GM23338 (cell line): ENCODE measurements at regions not wholly inside any gene's neighbourhood (a gene's known extent, or its start where the extent isn't known, plus 50 kb on each side); places are given as distances from the start of the nearest gene placed in this dataset.

Source experiments
- ATAC-seq: fragments of 200-7000 bp; cut with Tn5 transposase; 3 replicates; pipeline ENCODE4 v1.9.1; 2020
- DNase-seq: peaks from one replicate; pipeline ENCODE4 v3.0.0-alpha.2; 2015; ENCODE audit warnings: low spot score
- H2AFZ ChIP-seq: fragments of 200-600 bp; sonication (generic); 2 replicates; pipeline ENCODE4 v1.8.0; 2016; ENCODE audit warnings: antibody characterized with exemption, mild to moderate bottlenecking, moderate library complexity
- H3F3A ChIP-seq: fragments of 200-600 bp; sonication (generic); replicated peaks from 2 replicates; pipeline ENCODE4 v1.8.0; 2017; ENCODE audit warnings: antibody characterized with exemption, mixed run types, low read depth
- H3K27ac ChIP-seq: fragments of 200-600 bp; sonication (generic); 2 replicates; pipeline ENCODE4 v1.6.1; 2016; ENCODE audit warnings: low read depth
- H3K27me3 ChIP-seq: fragments of 200-600 bp; sonication (generic); 2 replicates; pipeline ENCODE4 v1.8.0; 2016; ENCODE audit warnings: mild to moderate bottlenecking, mixed run types, moderate library complexity; ENCODE audit not compliant: insufficient read depth
- H3K36me3 ChIP-seq: fragments of 200-600 bp; sonication (generic); 2 replicates; pipeline ENCODE4 v1.8.0; 2016; ENCODE audit warnings: mild to moderate bottlenecking; ENCODE audit not compliant: insufficient read depth
- H3K4me1 ChIP-seq: fragments of 200-600 bp; sonication (generic); 2 replicates; pipeline ENCODE4 v1.8.0; 2016; ENCODE audit warnings: mild to moderate bottlenecking, moderate library complexity; ENCODE audit not compliant: insufficient read depth
- H3K4me2 ChIP-seq: fragments of 200-600 bp; sonication (generic); 2 replicates; pipeline ENCODE4 v1.7.1; 2017; ENCODE audit warnings: mixed run types
- H3K4me3 ChIP-seq: fragments of 200-600 bp; sonication (generic); 2 replicates; pipeline ENCODE4 v1.6.1; 2016; ENCODE audit warnings: mixed run types
- H3K79me2 ChIP-seq: fragments of 200-600 bp; sonication (generic); replicated peaks from 2 replicates; pipeline ENCODE4 v1.8.0; 2017; ENCODE audit warnings: mild to moderate bottlenecking; ENCODE audit not compliant: insufficient read depth
- H3K9me2 ChIP-seq: fragments of 200-600 bp; sonication (generic); 2 replicates; pipeline ENCODE4 v1.8.0; 2017; ENCODE audit not compliant: insufficient read depth
- H4K20me1 ChIP-seq: fragments of 200-600 bp; sonication (generic); replicated peaks from 2 replicates; pipeline ENCODE4 v1.8.0; 2017; ENCODE audit warnings: mild to moderate bottlenecking; ENCODE audit not compliant: insufficient read depth
- H3K27ac Mint-ChIP-seq: 2 replicates; pipeline ENCODE4 v1.8.0; 2020; ENCODE audit warnings: inconsistent platforms, mild to moderate bottlenecking, moderate library complexity, mixed read lengths
- H3K27me3 Mint-ChIP-seq: 3 replicates; pipeline ENCODE4 v1.8.0; 2022; ENCODE audit warnings: low read depth, mild to moderate bottlenecking, moderate library complexity, mixed read lengths, inconsistent platforms; ENCODE audit not compliant: insufficient read depth, poor library complexity
- H3K36me3 Mint-ChIP-seq: 3 replicates; pipeline ENCODE4 v1.8.0; 2021; ENCODE audit warnings: low read depth, mild to moderate bottlenecking, inconsistent platforms, moderate library complexity, mixed read lengths
- H3K4me1 Mint-ChIP-seq: 3 replicates; pipeline ENCODE4 v1.8.0; 2020; ENCODE audit warnings: mild to moderate bottlenecking, inconsistent platforms, mixed read lengths
- H3K4me3 Mint-ChIP-seq: 3 replicates; pipeline ENCODE4 v1.8.0; 2021; ENCODE audit warnings: moderate library complexity, mild to moderate bottlenecking, inconsistent platforms, mixed read lengths
- H3K9me3 Mint-ChIP-seq: 3 replicates; pipeline ENCODE4 v1.8.0; 2020; ENCODE audit warnings: moderate library complexity, mild to moderate bottlenecking, inconsistent platforms, mixed read lengths
- CREB1 ChIP-seq: fragments of 250-450 bp; sonication (Bioruptor Pico); IDR thresholded peaks from 2 replicates; pipeline ENCODE4 v1.5.0; 2020; ENCODE audit warnings: low read depth, mild to moderate bottlenecking, moderate library complexity
- CTCF ChIP-seq, 2 experiments: fragments of 200-600 bp in 1 of 2; sonication (generic) in 1 of 2; conservative IDR thresholded peaks; 2 replicates each; pipeline versions ENCODE4 v1.5.1 to v1.6.1; 2016 to 2017; ENCODE audit warnings: antibody characterized with exemption in 2 of 2, low read depth in 2 of 2, mild to moderate bottlenecking in 2 of 2, moderate library complexity in 1 of 2
- EZH2 ChIP-seq: fragments of 200-600 bp; sonication (generic); IDR thresholded peaks from one replicate; pipeline ENCODE4 v1.8.0; 2017; ENCODE audit warnings: antibody characterized with exemption, mild to moderate bottlenecking, low read depth; ENCODE audit not compliant: unreplicated experiment
- EZH2phosphoT487 ChIP-seq: fragments of 200-600 bp; sonication (generic); IDR thresholded peaks from one replicate; pipeline ENCODE4 v1.8.1; 2018; ENCODE audit warnings: antibody characterized with exemption; ENCODE audit not compliant: unreplicated experiment
- JUNB ChIP-seq: IDR thresholded peaks from one replicate; pipeline ENCODE4 v1.6.1; 2016; ENCODE audit warnings: antibody characterized with exemption; ENCODE audit not compliant: unreplicated experiment
- NANOG ChIP-seq: IDR thresholded peaks from 2 replicates; pipeline ENCODE4 v1.6.1; 2016; ENCODE audit warnings: antibody characterized with exemption, borderline replicate concordance
- POLR2AphosphoS5 ChIP-seq: IDR thresholded peaks from 2 replicates; pipeline ENCODE4 v1.6.1; 2016; ENCODE audit warnings: antibody characterized with exemption, low read depth
- STAT1 ChIP-seq: IDR thresholded peaks from one replicate; pipeline ENCODE4 v1.6.1; 2016; ENCODE audit warnings: antibody characterized with exemption; ENCODE audit not compliant: unreplicated experiment
- ZNF114 ChIP-seq: fragments of 250-450 bp; sonication (Bioruptor Pico); IDR thresholded peaks from 2 replicates; pipeline ENCODE4 v1.5.0; 2020; ENCODE audit warnings: mild to moderate bottlenecking, moderate library complexity
- ZNF331 ChIP-seq: fragments of 250-450 bp; sonication (Bioruptor Pico); IDR thresholded peaks from 2 replicates; pipeline ENCODE4 v1.5.0; 2020; ENCODE audit warnings: low read depth, mild to moderate bottlenecking, moderate library complexity
- TF ChIP-seq, protein P1 (sequence below): IDR thresholded peaks from 2 replicates; pipeline ENCODE4 v1.6.1; 2016; ENCODE audit warnings: antibody characterized with exemption
- TF ChIP-seq, protein P2 (sequence below): IDR thresholded peaks from one replicate; pipeline ENCODE4 v1.6.1; 2018; ENCODE audit warnings: antibody characterized with exemption; ENCODE audit not compliant: unreplicated experiment

DNA sequence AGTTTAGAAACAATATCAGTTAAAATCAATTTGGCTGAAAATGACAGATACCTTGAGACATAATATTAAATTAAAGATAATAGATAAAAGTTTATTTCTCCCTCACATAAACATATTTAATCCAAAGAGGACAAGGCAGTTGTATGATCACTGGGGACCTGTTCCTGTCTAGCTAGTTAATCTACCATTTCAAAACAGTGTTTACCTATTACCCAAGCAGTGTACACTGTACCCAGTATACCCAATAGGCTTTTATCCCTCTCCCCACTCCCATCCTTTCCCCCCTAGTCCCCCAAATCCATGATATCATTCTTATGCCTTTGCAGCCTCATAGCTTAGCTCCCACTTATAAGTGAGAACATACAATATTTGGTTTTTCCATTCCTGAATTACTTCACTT lies 229.7 kb upstream of the LARGE1 start (continued):
- no peak for TF ChIP-seq CTCF (conservative IDR thresholded peaks at IDR 0.05; ENCODE audit: low read depth in 2 of 2)
- TF ChIP-seq, protein P1, sequence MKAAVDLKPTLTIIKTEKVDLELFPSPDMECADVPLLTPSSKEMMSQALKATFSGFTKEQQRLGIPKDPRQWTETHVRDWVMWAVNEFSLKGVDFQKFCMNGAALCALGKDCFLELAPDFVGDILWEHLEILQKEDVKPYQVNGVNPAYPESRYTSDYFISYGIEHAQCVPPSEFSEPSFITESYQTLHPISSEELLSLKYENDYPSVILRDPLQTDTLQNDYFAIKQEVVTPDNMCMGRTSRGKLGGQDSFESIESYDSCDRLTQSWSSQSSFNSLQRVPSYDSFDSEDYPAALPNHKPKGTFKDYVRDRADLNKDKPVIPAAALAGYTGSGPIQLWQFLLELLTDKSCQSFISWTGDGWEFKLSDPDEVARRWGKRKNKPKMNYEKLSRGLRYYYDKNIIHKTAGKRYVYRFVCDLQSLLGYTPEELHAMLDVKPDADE, result no peak

DNA sequence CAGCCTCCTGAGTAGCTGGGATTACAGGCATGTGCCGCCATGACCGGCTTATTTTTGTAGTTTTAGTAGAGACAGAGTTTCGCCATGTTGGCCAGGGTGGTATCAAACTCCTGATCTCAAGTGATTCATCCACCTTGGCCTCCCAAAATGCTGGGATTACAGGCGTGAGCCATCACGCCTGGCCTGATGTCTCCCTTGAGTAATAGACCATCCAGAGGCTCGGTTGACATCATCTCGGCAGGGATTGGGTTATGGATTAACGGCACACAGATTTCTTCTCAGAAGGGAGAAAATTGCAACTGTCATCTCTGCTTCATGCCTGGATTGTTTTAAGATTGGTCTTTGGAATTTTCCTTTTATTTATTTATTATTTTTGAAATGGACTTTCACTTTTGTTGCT lies 239.2 kb upstream of the LARGE1 start:
- H3K79me2 ChIP-seq, result no peaks in the 10 kb centered on the region
- Mint-ChIP-seq H3K9me3 (peaks cover 61% of the 10 kb centered on the region), H3K4me1 (peaks cover 21% of the 10 kb centered on the region), H3K27me3 (no peaks in the 10 kb centered on the region), H3K4me3 (no peak overlapping the region), H3K36me3 (no peaks in the 10 kb centered on the region; the same call in 2 of the 3 replicates), H3K27ac (no peak overlapping the region)
- H3K9me2 ChIP-seq, result peaks cover 6% of the 10 kb centered on the region
- no peak overlapping the region for H3K4me2 ChIP-seq
- no peaks in the 10 kb centered on the region for H3F3A ChIP-seq
- H3K4me3 ChIP-seq, result no peak overlapping the region
- peaks cover 7% of the 10 kb centered on the region; the same call in 1 of the 2 replicates for H3K4me1 ChIP-seq
- no peak for DNase-seq
- H4K20me1 ChIP-seq, result no peaks in the 10 kb centered on the region
- no peak overlapping the region for H3K27ac ChIP-seq
- no peak for ATAC-seq
- no peaks in the 10 kb centered on the region for H3K36me3 ChIP-seq
- no peak for TF ChIP-seq POLR2AphosphoS5
- no peak for TF ChIP-seq STAT1
- TF ChIP-seq, protein P2, sequence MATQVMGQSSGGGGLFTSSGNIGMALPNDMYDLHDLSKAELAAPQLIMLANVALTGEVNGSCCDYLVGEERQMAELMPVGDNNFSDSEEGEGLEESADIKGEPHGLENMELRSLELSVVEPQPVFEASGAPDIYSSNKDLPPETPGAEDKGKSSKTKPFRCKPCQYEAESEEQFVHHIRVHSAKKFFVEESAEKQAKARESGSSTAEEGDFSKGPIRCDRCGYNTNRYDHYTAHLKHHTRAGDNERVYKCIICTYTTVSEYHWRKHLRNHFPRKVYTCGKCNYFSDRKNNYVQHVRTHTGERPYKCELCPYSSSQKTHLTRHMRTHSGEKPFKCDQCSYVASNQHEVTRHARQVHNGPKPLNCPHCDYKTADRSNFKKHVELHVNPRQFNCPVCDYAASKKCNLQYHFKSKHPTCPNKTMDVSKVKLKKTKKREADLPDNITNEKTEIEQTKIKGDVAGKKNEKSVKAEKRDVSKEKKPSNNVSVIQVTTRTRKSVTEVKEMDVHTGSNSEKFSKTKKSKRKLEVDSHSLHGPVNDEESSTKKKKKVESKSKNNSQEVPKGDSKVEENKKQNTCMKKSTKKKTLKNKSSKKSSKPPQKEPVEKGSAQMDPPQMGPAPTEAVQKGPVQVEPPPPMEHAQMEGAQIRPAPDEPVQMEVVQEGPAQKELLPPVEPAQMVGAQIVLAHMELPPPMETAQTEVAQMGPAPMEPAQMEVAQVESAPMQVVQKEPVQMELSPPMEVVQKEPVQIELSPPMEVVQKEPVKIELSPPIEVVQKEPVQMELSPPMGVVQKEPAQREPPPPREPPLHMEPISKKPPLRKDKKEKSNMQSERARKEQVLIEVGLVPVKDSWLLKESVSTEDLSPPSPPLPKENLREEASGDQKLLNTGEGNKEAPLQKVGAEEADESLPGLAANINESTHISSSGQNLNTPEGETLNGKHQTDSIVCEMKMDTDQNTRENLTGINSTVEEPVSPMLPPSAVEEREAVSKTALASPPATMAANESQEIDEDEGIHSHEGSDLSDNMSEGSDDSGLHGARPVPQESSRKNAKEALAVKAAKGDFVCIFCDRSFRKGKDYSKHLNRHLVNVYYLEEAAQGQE, result no peak
- no peak for TF ChIP-seq EZH2
- TF ChIP-seq, protein P1, result no peak
- no peak for TF ChIP-seq NANOG
- no peak for TF ChIP-seq EZH2phosphoT487
- TF ChIP-seq ZNF331, result no peak
- no peak for TF ChIP-seq ZNF114 (CRISPR knock-in tag)
- TF ChIP-seq CREB1 (CRISPR knock-in tag), result no peak
- no peak for TF ChIP-seq JUNB
- no peaks in the 10 kb centered on the region for H3K27me3 ChIP-seq
- H2AFZ ChIP-seq, result no peak overlapping the region
